Breast epithelium (tissue), 4 donors: ENCODE measurements at regions not wholly inside any gene's neighbourhood (a gene's known extent, or its start where the extent isn't known, plus 50 kb on each side); places are given as distances from the start of the nearest gene placed in this dataset.

Experiments used
- DNase-seq, 2 donors: peaks; one replicate each; pipeline ENCODE4 v3.0.0-alpha.2; 2019; ENCODE audit warnings: low spot score in 2 of 2
- H3K27ac ChIP-seq, 2 donors: fragments of 200-600 bp; sonication (generic) in 1 of 2; one replicate each; pipeline ENCODE4 v1.5.1; 2016 to 2019; ENCODE audit warnings: mild to moderate bottlenecking in 1 of 2
- H3K27me3 ChIP-seq, 2 donors: fragments of 200-600 bp; sonication (generic) in 1 of 2; one replicate each; pipeline versions ENCODE4 v1.5.1 to v1.6.0; 2017 to 2019; ENCODE audit warnings: control low read depth in 1 of 2, mild to moderate bottlenecking in 1 of 2
- H3K36me3 ChIP-seq: fragments of 200-600 bp; one replicate; pipeline ENCODE4 v1.5.1; 2019
- H3K4me1 ChIP-seq, 2 donors: fragments of 200-600 bp; sonication (generic); one replicate each; pipeline ENCODE4 v1.5.1; 2016 to 2019; ENCODE audit warnings: control low read depth in 1 of 2
- H3K4me3 ChIP-seq, 3 donors: fragments of 200-600 bp; sonication (generic); 1 replicate in 2 of 3; 2 replicates in 1 of 3; pipeline ENCODE4 v1.5.1; 2016 to 2019; ENCODE audit warnings: mild to moderate bottlenecking in 3 of 3, moderate library complexity in 2 of 3
- H3K9me3 ChIP-seq, 2 donors: fragments of 200-600 bp; sonication (generic) in 1 of 2; one replicate each; pipeline ENCODE4 v1.5.1; 2016 to 2019; ENCODE audit warnings: control low read depth in 1 of 2
- CTCF ChIP-seq, 3 donors: fragments of 450-650 bp; IDR thresholded peaks; one replicate each; pipeline ENCODE4 v1.5.1; 2016 to 2017; ENCODE audit warnings: antibody characterized with exemption in 3 of 3, mild to moderate bottlenecking in 3 of 3, moderate library complexity in 3 of 3
- POLR2A ChIP-seq: fragments of 450-650 bp; IDR thresholded peaks from one replicate; pipeline ENCODE4 v1.6.1; 2016; ENCODE audit warnings: antibody characterized with exemption, mild to moderate bottlenecking, moderate library complexity
- POLR2AphosphoS5 ChIP-seq, 3 donors: sonication (generic); formaldehyde crosslinking; IDR thresholded peaks; one replicate each; pipeline ENCODE4 v1.6.1; 2017; ENCODE audit warnings: antibody characterized with exemption in 3 of 3
- intact Hi-C: fragments of 100-400 bp; cut with DNase I; formaldehyde crosslinking; loops from one replicate; pipeline ENCODE4 v1.15.1; 2023; ENCODE audit warnings: low total_unique reads

GRCh38 chr1:58038574-58038973 lies 508.0 kb downstream of the OMA1 start:
- intact Hi-C loops = no loop called here
- H3K4me1 ChIP-seq = no peaks in the 10 kb centered on the region
- H3K36me3 ChIP-seq = no peaks in the 10 kb centered on the region
- no peak for DNase-seq
- H3K4me3 ChIP-seq = no peak overlapping the region
- no peaks in the 10 kb centered on the region for H3K9me3 ChIP-seq
- no peak overlapping the region for H3K27ac ChIP-seq
- no peak for TF ChIP-seq POLR2AphosphoS5 (IDR thresholded peaks at IDR 0.05)
- no peaks in the 10 kb centered on the region for H3K27me3 ChIP-seq

- DNase-seq = no peak
- Histone ChIP-seq H3K9me3 (no peaks in the 10 kb centered on the region), H3K4me3 (no peak overlapping the region), H3K27me3 (no peaks in the 10 kb centered on the region), H3K4me1 (no peaks in the 10 kb centered on the region), H3K36me3 (no peaks in the 10 kb centered on the region), H3K27ac (no peak overlapping the region)
- intact Hi-C loops = no loop called here
- TF ChIP-seq POLR2AphosphoS5 (IDR thresholded peaks at IDR 0.05) (no peak), POLR2A (no peak), CTCF (IDR thresholded peaks at IDR 0.05) (no peak)
These were observed 511.0 kb downstream of the OMA1 start for GRCh38 chr1:58035523-58035922.

- H3K36me3 ChIP-seq = no peaks in the 10 kb centered on the region
- DNase-seq = no peak
- TF ChIP-seq POLR2AphosphoS5 (IDR thresholded peaks at IDR 0.05) = no peak
- TF ChIP-seq CTCF (IDR thresholded peaks at IDR 0.05) = no peak
- no peak for TF ChIP-seq POLR2A
- intact Hi-C loops = no loop called here
- no peaks in the 10 kb centered on the region for H3K4me1 ChIP-seq
- H3K27me3 ChIP-seq = no peaks in the 10 kb centered on the region
- H3K9me3 ChIP-seq = no peaks in the 10 kb centered on the region
- no peak overlapping the region for H3K4me3 ChIP-seq
- no peak overlapping the region for H3K27ac ChIP-seq
These were observed 513.2 kb downstream of the OMA1 start for GRCh38 chr1:58033311-58033710.

- H3K27me3 ChIP-seq = no peaks in the 10 kb centered on the region
- TF ChIP-seq POLR2A = no peak
- no peak for TF ChIP-seq POLR2AphosphoS5 (IDR thresholded peaks at IDR 0.05)
- no peak for TF ChIP-seq CTCF (IDR thresholded peaks at IDR 0.05)
- DNase-seq = no peak
- intact Hi-C loops = no loop called here
- H3K27ac ChIP-seq = no peak overlapping the region
- H3K4me3 ChIP-seq = no peak overlapping the region
- H3K4me1 ChIP-seq = no peaks in the 10 kb centered on the region
- H3K36me3 ChIP-seq = no peaks in the 10 kb centered on the region
- no peaks in the 10 kb centered on the region for H3K9me3 ChIP-seq
These were observed 513.9 kb downstream of the OMA1 start for GRCh38 chr1:58032611-58033073.

GRCh38 chr1:58031416-58031815 lies 515.1 kb downstream of the OMA1 start:
- H3K4me3 ChIP-seq = no peak overlapping the region
- DNase-seq = no peak
- no peaks in the 10 kb centered on the region for H3K27me3 ChIP-seq
- H3K36me3 ChIP-seq = no peaks in the 10 kb centered on the region
- TF ChIP-seq CTCF (IDR thresholded peaks at IDR 0.05) (no peak), POLR2A (no peak), POLR2AphosphoS5 (IDR thresholded peaks at IDR 0.05) (no peak)
- no peaks in the 10 kb centered on the region for H3K4me1 ChIP-seq
- no peaks in the 10 kb centered on the region for H3K9me3 ChIP-seq
- intact Hi-C loops = no loop called here
- no peak overlapping the region for H3K27ac ChIP-seq

- Histone ChIP-seq H3K9me3 (no peaks in the 10 kb centered on the region), H3K4me1 (no peaks in the 10 kb centered on the region), H3K4me3 (no peak overlapping the region), H3K36me3 (no peaks in the 10 kb centered on the region), H3K27me3 (no peaks in the 10 kb centered on the region), H3K27ac (no peak overlapping the region)
- TF ChIP-seq POLR2AphosphoS5 (IDR thresholded peaks at IDR 0.05) = no peak
- no peak for DNase-seq
- intact Hi-C loops = no loop called here
These were observed 516.1 kb downstream of the OMA1 start for GRCh38 chr1:58030456-58030855.
